ENCODE measurements at regions not wholly inside any gene's neighbourhood (a gene's known extent, or its start where the extent isn't known, plus 50 kb on each side); places are given as distances from the start of the nearest gene placed in this dataset.

DNA sequence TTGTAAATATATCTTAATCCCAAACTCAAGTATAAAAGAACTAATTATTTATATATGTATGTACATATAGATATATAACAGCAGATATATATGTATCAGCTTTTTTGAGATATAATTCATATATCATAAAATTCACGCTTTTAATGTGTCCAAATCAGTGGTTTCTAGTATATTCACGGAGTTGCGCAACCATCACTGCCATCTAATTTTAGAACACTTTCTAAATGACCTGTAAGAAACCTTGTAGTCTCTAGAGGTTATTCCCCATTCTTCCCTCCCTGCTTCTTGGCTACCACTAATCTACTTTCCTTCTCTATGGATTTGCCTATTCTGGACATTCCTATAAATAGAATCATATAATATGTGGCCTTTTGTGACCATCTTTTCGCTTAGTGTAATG lies 163.5 kb upstream of the TCF4 start:
- Histone ChIP-seq H3K4me1 (ENCODE audit: control insufficient read depth, insufficient read depth, low read length) (no peaks in the 10 kb centered on the region), H3K4me3 (ENCODE audit: low read length) (no peak overlapping the region), H3K36me3 (ENCODE audit: control insufficient read depth, insufficient read depth, low read length) (no peaks in the 10 kb centered on the region), H3K9me3 (ENCODE audit: control insufficient read depth, insufficient read depth, low read length) (no peaks in the 10 kb centered on the region), H3K27me3 (ENCODE audit: control insufficient read depth, insufficient read depth, low read length) (no peaks in the 10 kb centered on the region), H3K27ac (ENCODE audit: low read length) (no peak overlapping the region)
- H3K27ac Mint-ChIP-seq: no peak overlapping the region
- 88% methylated on average over 4 of the region's 4 CpGs for WGBS (ENCODE audit: insufficient coverage)
- H3K27me3 Mint-ChIP-seq (ENCODE audit: low read depth in 2 of 2): peaks cover 0 to 4% of the 10 kb centered on the region in 2 donors
- TF ChIP-seq, protein P1, sequence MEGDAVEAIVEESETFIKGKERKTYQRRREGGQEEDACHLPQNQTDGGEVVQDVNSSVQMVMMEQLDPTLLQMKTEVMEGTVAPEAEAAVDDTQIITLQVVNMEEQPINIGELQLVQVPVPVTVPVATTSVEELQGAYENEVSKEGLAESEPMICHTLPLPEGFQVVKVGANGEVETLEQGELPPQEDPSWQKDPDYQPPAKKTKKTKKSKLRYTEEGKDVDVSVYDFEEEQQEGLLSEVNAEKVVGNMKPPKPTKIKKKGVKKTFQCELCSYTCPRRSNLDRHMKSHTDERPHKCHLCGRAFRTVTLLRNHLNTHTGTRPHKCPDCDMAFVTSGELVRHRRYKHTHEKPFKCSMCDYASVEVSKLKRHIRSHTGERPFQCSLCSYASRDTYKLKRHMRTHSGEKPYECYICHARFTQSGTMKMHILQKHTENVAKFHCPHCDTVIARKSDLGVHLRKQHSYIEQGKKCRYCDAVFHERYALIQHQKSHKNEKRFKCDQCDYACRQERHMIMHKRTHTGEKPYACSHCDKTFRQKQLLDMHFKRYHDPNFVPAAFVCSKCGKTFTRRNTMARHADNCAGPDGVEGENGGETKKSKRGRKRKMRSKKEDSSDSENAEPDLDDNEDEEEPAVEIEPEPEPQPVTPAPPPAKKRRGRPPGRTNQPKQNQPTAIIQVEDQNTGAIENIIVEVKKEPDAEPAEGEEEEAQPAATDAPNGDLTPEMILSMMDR (IDR thresholded peaks at IDR 0.05): no peak
- ATAC-seq: no peak
- no peak overlapping the region for H3K4me3 Mint-ChIP-seq
- no peaks in the 10 kb centered on the region for H3K4me1 Mint-ChIP-seq
- no peaks in the 10 kb centered on the region for H3K36me3 Mint-ChIP-seq
- intact Hi-C loops (cut with micrococcal nuclease): no loop called here
- H3K9me3 Mint-ChIP-seq: no peaks in the 10 kb centered on the region
- no peak for DNase-seq

DNA sequence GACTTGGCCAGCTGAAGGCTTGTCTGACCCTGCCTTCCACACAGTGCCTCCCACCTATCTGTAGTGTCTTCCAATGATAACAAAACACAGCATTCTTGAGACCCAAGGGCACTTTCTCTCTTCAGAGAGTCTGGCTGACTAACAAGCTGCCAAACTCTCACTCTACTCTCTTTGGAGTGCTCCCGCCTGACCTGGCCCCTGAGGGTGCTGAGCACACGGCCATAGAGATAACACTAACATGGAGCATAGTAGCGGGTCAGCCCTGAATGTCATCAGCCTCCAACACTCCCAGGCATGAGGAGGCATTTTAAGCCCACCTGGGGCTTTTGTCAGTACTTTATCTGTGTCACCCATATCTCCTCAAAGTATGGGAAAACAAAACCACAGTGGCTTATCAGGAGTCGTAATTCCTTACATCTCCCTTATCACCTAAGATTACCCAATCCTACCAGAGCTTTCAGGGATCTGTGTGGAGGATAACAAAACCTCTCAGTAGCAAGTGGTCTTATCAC lies 160.3 kb upstream of the TCF4 start:
- no peaks in the 10 kb centered on the region for H3K9me3 ChIP-seq (ENCODE audit: control insufficient read depth, insufficient read depth, low read length)

DNA sequence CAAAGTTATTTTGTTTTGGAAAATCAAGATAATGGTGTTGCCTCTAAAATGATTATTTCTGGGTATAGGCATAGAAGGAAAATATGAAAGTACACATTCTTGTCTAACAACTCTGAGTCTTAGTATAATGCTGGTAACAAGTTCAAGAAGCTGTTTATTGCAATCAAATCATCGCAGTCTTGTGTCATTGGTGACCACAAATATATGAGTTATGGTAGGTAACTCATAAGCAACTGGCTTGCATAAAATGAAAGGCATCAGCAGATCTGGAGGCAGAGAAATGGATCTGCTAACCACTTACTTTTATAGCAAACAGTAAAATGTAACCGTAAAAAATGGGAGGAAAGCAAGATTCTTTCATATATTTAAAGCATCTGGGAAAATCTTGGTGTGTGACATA lies 156.2 kb upstream of the TCF4 start:
- Histone ChIP-seq H3K9me3 (ENCODE audit: control insufficient read depth, insufficient read depth, low read length) (no peaks in the 10 kb centered on the region), H3K4me1 (ENCODE audit: control insufficient read depth, insufficient read depth, low read length) (no peaks in the 10 kb centered on the region), H3K36me3 (ENCODE audit: control insufficient read depth, insufficient read depth, low read length) (no peaks in the 10 kb centered on the region), H3K4me3 (ENCODE audit: low read length) (no peak overlapping the region), H3K27ac (ENCODE audit: low read length) (no peak overlapping the region), H3K27me3 (ENCODE audit: control insufficient read depth, insufficient read depth, low read length) (no peaks in the 10 kb centered on the region)
- Mint-ChIP-seq H3K4me3 (no peak overlapping the region), H3K4me1 (no peaks in the 10 kb centered on the region), H3K27me3 (ENCODE audit: low read depth in 2 of 2) (no peaks in the 10 kb centered on the region), H3K27ac (no peak overlapping the region), H3K9me3 (peaks cover 2% of the 10 kb centered on the region in 2 donors), H3K36me3 (no peaks in the 10 kb centered on the region)
- intact Hi-C loops (cut with micrococcal nuclease): no loop called here
- WGBS (ENCODE audit: insufficient coverage): 82% methylated on average over 1 of the region's 2 CpGs
- no peak for ATAC-seq
- DNase-seq: no peak
- TF ChIP-seq, protein P1 (IDR thresholded peaks at IDR 0.05): no peak

More for the DNA sequence above, 160.3 kb upstream of the TCF4 start:
- Mint-ChIP-seq H3K27ac (no peak overlapping the region), H3K9me3 (no peaks in the 10 kb centered on the region), H3K27me3 (ENCODE audit: low read depth in 2 of 2) (peaks cover 0 to 4% of the 10 kb centered on the region in 2 donors), H3K4me1 (no peaks in the 10 kb centered on the region), H3K4me3 (no peak overlapping the region), H3K36me3 (no peaks in the 10 kb centered on the region)
- H3K27me3 ChIP-seq (ENCODE audit: control insufficient read depth, insufficient read depth, low read length): no peaks in the 10 kb centered on the region
- ATAC-seq: no peak
- no peaks in the 10 kb centered on the region for H3K4me1 ChIP-seq (ENCODE audit: control insufficient read depth, insufficient read depth, low read length)
- no peak overlapping the region for H3K27ac ChIP-seq (ENCODE audit: low read length)
- 87% methylated on average over 4 of the region's 4 CpGs for WGBS (ENCODE audit: insufficient coverage)
- no peak for DNase-seq
- H3K4me3 ChIP-seq (ENCODE audit: low read length): no peak overlapping the region
- H3K36me3 ChIP-seq (ENCODE audit: control insufficient read depth, insufficient read depth, low read length): no peaks in the 10 kb centered on the region
- TF ChIP-seq, protein P1 (IDR thresholded peaks at IDR 0.05): no peak
- intact Hi-C loops (cut with micrococcal nuclease): no loop called here

DNA sequence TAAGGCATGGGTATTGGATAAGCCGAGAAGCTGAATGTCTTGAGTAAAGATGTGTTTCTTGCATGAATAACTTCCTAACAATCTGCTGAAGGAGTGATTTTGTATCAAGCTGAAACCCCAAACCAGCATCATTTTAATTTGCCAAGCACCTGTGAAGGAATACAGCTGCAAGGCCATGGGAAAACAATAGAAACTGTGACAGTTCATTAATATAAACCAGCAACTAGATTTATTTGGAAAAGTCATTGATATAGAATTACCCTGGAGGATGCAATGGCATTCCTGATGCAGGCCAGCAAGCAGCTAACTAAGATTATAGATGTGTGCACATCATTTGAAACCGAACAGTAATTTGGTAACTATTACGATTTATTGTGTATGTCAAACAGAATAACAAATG lies 155.7 kb upstream of the TCF4 start:
- Mint-ChIP-seq H3K9me3 (peaks cover 2% of the 10 kb centered on the region in 2 donors), H3K36me3 (no peaks in the 10 kb centered on the region), H3K4me1 (no peaks in the 10 kb centered on the region), H3K27me3 (ENCODE audit: low read depth in 2 of 2) (no peaks in the 10 kb centered on the region), H3K4me3 (no peak overlapping the region), H3K27ac (no peak overlapping the region)
- DNase-seq (no peak), ATAC-seq (no peak)
- Histone ChIP-seq H3K4me3 (ENCODE audit: low read length) (no peak overlapping the region), H3K27me3 (ENCODE audit: control insufficient read depth, insufficient read depth, low read length) (no peaks in the 10 kb centered on the region), H3K9me3 (ENCODE audit: control insufficient read depth, insufficient read depth, low read length) (no peaks in the 10 kb centered on the region), H3K27ac (ENCODE audit: low read length) (no peak overlapping the region), H3K36me3 (ENCODE audit: control insufficient read depth, insufficient read depth, low read length) (no peaks in the 10 kb centered on the region), H3K4me1 (ENCODE audit: control insufficient read depth, insufficient read depth, low read length) (no peaks in the 10 kb centered on the region)
- TF ChIP-seq, protein P1 (IDR thresholded peaks at IDR 0.05): no peak
- intact Hi-C loops (cut with micrococcal nuclease): no loop called here
- 98% methylated on average over 3 of the region's 3 CpGs for WGBS (ENCODE audit: insufficient coverage)
